ENCODE measurements at regions not wholly inside any gene's neighbourhood (a gene's known extent, or its start where the extent isn't known, plus 50 kb on each side); places are given as distances from the start of the nearest gene placed in this dataset.

DNA sequence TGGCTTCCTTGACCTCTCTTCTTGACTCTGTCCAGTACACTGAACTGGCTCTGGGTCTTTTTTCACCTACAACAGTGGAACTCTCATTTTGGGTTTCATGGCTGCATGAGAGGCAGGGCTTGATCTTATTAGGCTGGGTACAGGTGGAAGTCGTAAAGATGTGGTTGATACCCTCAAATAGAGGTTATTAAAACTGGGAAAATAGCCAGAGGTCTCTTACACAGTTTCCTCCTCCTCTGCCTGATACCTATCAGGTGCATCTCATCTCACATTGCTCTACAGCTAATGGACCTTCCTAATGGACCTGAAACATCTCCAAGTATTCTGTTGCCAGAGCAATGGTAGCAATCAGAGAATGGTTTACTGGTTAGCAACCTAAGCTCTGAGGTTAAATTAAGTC lies 231.8 kb downstream of the ETAA1 start:
- Histone ChIP-seq H4K20me1 (ENCODE audit: insufficient read depth, poor library complexity, severe bottlenecking) (no peaks in the 10 kb centered on the region), H3K27ac (no peak overlapping the region), H3K9me3 (ENCODE audit: low read depth) (no peaks in the 10 kb centered on the region), H3K4me3 (no peak overlapping the region), H3K4me1 (ENCODE audit: insufficient read depth) (no peaks in the 10 kb centered on the region), H3K27me3 (no peaks in the 10 kb centered on the region), H3K36me3 (replicated peaks; ENCODE audit: insufficient read depth, low read depth) (no peaks in the 10 kb centered on the region), H3K79me2 (no peaks in the 10 kb centered on the region), H3K9me2 (replicated peaks; ENCODE audit: insufficient read depth) (no peaks in the 10 kb centered on the region), H3K4me2 (no peak overlapping the region), H2AFZ (no peak overlapping the region)
- TF ChIP-seq EZH2phosphoT487 (IDR thresholded peaks at IDR 0.05; ENCODE audit: low read depth, severe bottlenecking, unreplicated experiment) = no peak
- no peak for TF ChIP-seq EZH2 (IDR thresholded peaks at IDR 0.05; ENCODE audit: borderline replicate concordance)
- TF ChIP-seq, protein P1, sequence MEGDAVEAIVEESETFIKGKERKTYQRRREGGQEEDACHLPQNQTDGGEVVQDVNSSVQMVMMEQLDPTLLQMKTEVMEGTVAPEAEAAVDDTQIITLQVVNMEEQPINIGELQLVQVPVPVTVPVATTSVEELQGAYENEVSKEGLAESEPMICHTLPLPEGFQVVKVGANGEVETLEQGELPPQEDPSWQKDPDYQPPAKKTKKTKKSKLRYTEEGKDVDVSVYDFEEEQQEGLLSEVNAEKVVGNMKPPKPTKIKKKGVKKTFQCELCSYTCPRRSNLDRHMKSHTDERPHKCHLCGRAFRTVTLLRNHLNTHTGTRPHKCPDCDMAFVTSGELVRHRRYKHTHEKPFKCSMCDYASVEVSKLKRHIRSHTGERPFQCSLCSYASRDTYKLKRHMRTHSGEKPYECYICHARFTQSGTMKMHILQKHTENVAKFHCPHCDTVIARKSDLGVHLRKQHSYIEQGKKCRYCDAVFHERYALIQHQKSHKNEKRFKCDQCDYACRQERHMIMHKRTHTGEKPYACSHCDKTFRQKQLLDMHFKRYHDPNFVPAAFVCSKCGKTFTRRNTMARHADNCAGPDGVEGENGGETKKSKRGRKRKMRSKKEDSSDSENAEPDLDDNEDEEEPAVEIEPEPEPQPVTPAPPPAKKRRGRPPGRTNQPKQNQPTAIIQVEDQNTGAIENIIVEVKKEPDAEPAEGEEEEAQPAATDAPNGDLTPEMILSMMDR (IDR thresholded peaks at IDR 0.05; ENCODE audit: poor library complexity) = no peak
- 76% methylated on average over 1 of the region's 1 CpG for WGBS (ENCODE audit: low lambda C conversion rate, missing lambda C conversion rate)
- DNase-seq (ENCODE audit: low spot score) = no peak

DNA sequence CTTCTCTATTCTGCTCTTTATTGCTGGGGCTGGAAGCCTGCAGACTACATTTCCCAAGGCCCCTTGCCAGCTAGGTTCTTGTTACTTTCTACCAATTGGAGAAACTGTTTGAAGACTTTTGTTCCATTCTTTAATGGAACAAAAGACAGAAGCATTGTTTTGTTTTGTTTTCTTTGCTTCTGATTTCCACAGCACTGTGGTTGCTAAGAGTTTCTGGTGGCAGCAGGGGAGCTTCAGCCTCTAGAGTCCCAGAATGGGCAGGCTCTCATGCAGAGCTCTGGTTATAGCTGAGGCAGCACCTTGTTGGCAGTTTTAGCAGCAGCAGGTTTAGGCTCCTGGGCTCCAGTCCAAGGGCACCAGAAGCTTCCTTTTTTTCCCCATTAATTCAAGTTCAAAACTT lies 234.3 kb downstream of the ETAA1 start:
- Histone ChIP-seq H3K79me2 (no peaks in the 10 kb centered on the region), H3K4me1 (ENCODE audit: insufficient read depth) (no peaks in the 10 kb centered on the region), H3K9me2 (replicated peaks; ENCODE audit: insufficient read depth) (no peaks in the 10 kb centered on the region), H2AFZ (no peak overlapping the region), H3K4me3 (no peak overlapping the region), H3K9me3 (ENCODE audit: low read depth) (no peaks in the 10 kb centered on the region), H3K4me2 (no peak overlapping the region), H3K27ac (no peak overlapping the region), H3K36me3 (replicated peaks; ENCODE audit: insufficient read depth, low read depth) (no peaks in the 10 kb centered on the region), H4K20me1 (ENCODE audit: insufficient read depth, poor library complexity, severe bottlenecking) (no peaks in the 10 kb centered on the region), H3K27me3 (no peaks in the 10 kb centered on the region)
- DNase-seq (ENCODE audit: low spot score) = no peak
- TF ChIP-seq EZH2 (IDR thresholded peaks at IDR 0.05; ENCODE audit: borderline replicate concordance) = no peak
- TF ChIP-seq EZH2phosphoT487 (IDR thresholded peaks at IDR 0.05; ENCODE audit: low read depth, severe bottlenecking, unreplicated experiment) = no peak
- TF ChIP-seq, protein P1 (IDR thresholded peaks at IDR 0.05; ENCODE audit: poor library complexity) = no peak

DNA sequence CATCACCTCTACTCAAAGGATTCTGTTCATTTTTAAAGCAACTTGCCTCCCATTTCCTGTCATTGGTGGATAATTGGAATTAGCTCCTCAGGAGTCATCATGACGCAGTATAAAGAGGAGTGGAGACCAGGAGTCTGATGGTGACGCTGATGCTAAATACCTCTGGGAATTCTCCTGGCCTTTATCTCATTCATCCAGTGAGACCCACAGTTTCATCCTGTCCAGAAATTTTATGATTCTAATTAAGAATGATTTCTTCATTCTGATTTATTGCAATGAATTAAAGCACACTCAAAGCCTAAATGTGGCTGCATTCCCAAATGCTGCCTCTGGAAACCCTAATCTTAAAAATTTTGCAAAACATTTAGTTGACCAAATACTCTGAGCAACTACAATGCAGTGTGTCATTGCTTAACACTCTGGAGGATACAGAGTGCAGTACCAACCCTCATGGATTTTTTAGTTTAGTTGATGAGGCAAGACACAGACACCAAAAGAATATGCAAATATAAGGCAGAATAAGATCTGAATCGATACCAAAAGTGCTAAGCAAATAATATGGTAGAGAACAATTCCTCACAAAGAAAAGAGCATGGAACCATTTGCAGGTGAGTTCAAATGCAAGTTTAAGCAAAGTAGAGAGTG lies 236.2 kb downstream of the ETAA1 start:
- no peaks in the 10 kb centered on the region for H3K79me2 ChIP-seq
- no peak for TF ChIP-seq EZH2 (IDR thresholded peaks at IDR 0.05; ENCODE audit: borderline replicate concordance)
- TF ChIP-seq, protein P1 (IDR thresholded peaks at IDR 0.05; ENCODE audit: poor library complexity) = no peak
- TF ChIP-seq EZH2phosphoT487 (IDR thresholded peaks at IDR 0.05; ENCODE audit: low read depth, severe bottlenecking, unreplicated experiment) = no peak
- no peak overlapping the region for H3K4me3 ChIP-seq
- H3K4me2 ChIP-seq = no peak overlapping the region
- no peaks in the 10 kb centered on the region for H3K4me1 ChIP-seq (ENCODE audit: insufficient read depth)
- H2AFZ ChIP-seq = no peak overlapping the region
- DNase-seq (ENCODE audit: low spot score) = no peak
- no peaks in the 10 kb centered on the region for H3K9me2 ChIP-seq (replicated peaks; ENCODE audit: insufficient read depth)
- no peaks in the 10 kb centered on the region for H3K36me3 ChIP-seq (replicated peaks; ENCODE audit: insufficient read depth, low read depth)
- WGBS (ENCODE audit: low lambda C conversion rate, missing lambda C conversion rate) = 100% methylated on average over 3 of the region's 3 CpGs
- no peaks in the 10 kb centered on the region for H4K20me1 ChIP-seq (ENCODE audit: insufficient read depth, poor library complexity, severe bottlenecking)
- H3K27me3 ChIP-seq = no peaks in the 10 kb centered on the region
- no peaks in the 10 kb centered on the region for H3K9me3 ChIP-seq (ENCODE audit: low read depth)
- H3K27ac ChIP-seq = no peak overlapping the region

DNA sequence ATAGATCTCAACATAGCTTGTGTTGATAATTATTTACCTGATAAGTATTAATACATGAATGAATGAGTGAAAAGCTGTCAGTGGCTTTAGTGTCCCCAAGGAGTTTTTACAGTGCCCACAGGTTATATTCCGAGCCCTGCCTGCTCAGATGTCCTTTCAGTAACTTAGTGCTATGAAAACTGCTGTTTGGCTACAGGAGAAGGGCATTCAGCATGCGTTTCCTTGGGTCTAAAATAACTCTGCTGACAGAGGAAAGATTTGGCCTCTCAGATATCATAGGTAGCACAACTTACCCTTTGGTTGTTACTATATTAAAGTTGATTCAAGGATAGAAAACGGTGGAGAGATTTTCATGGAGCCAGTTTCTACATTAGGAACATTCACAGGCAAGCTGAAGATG lies 241.0 kb downstream of the ETAA1 start:
- H3K36me3 ChIP-seq (replicated peaks; ENCODE audit: insufficient read depth, low read depth) = no peaks in the 10 kb centered on the region
- no peak overlapping the region for H3K4me2 ChIP-seq
- H3K79me2 ChIP-seq = no peaks in the 10 kb centered on the region
- no peak overlapping the region for H2AFZ ChIP-seq
- H4K20me1 ChIP-seq (ENCODE audit: insufficient read depth, poor library complexity, severe bottlenecking) = no peaks in the 10 kb centered on the region
- TF ChIP-seq EZH2 (IDR thresholded peaks at IDR 0.05; ENCODE audit: borderline replicate concordance) = no peak
- TF ChIP-seq, protein P1 (IDR thresholded peaks at IDR 0.05; ENCODE audit: poor library complexity) = no peak
- no peak for TF ChIP-seq EZH2phosphoT487 (IDR thresholded peaks at IDR 0.05; ENCODE audit: low read depth, severe bottlenecking, unreplicated experiment)
- H3K9me3 ChIP-seq (ENCODE audit: low read depth) = no peaks in the 10 kb centered on the region
- DNase-seq (ENCODE audit: low spot score) = no peak
- H3K4me3 ChIP-seq = no peak overlapping the region
- H3K4me1 ChIP-seq (ENCODE audit: insufficient read depth) = no peaks in the 10 kb centered on the region
- no peaks in the 10 kb centered on the region for H3K27me3 ChIP-seq
- 75% methylated on average over 3 of the region's 3 CpGs for WGBS (ENCODE audit: low lambda C conversion rate, missing lambda C conversion rate)
- H3K27ac ChIP-seq = no peak overlapping the region
- H3K9me2 ChIP-seq (replicated peaks; ENCODE audit: insufficient read depth) = no peaks in the 10 kb centered on the region

Data from hepatocyte (in vitro differentiated cells).